ENCODE measurements at regions not wholly inside any gene's neighbourhood (a gene's known extent, or its start where the extent isn't known, plus 50 kb on each side); places are given as distances from the start of the nearest gene placed in this dataset.

- no peaks in the 10 kb centered on the region for H3K9me3 ChIP-seq (ENCODE audit: low read length)
- POLR2A ChIA-PET, result interaction anchor here (0.6 kb wide), 1 partner anchor 148 kb away, joined by 3 read pairs; no protein-coding TSS in a partner anchor
- no peaks in the 10 kb centered on the region for H3K4me1 ChIP-seq (ENCODE audit: insufficient read depth, low read length, poor library complexity, severe bottlenecking)
- CTCF ChIA-PET (ENCODE audit: unreplicated experiment), result no interaction called here
- H3K36me3 ChIP-seq (ENCODE audit: insufficient read depth, low read length), result no peaks in the 10 kb centered on the region
- no peaks in the 10 kb centered on the region for H3K79me2 ChIP-seq (ENCODE audit: insufficient read depth, low read depth, low read length)
- no TSS peak for BruUV-seq (replicated peaks)
- no peak overlapping the region for H3K4me2 ChIP-seq (ENCODE audit: low read length)
- TF ChIP-seq EZH2phosphoT487 (IDR thresholded peaks at IDR 0.05; ENCODE audit: borderline replicate concordance, low read depth, low read length) (no peak), CTCF (conservative IDR thresholded peaks at IDR 0.05; ENCODE audit: low read length) (no peak)
- no peaks in the 10 kb centered on the region for H3K9me2 ChIP-seq (ENCODE audit: insufficient read depth, low read length)
- H3K27ac ChIP-seq (ENCODE audit: low read depth, low read length, poor library complexity, severe bottlenecking), result no peak overlapping the region
- H4K20me1 ChIP-seq (ENCODE audit: insufficient read depth, low read length), result no peaks in the 10 kb centered on the region
- no peak overlapping the region for H2AFZ ChIP-seq (ENCODE audit: low read length)
- DNase-seq (ENCODE audit: low spot score), result no peak
- intact Hi-C loops (cut with micrococcal nuclease; ENCODE audit: unreplicated experiment), result no loop called here
- H3K4me3 ChIP-seq (ENCODE audit: low read depth, low read length, poor library complexity, severe bottlenecking), result no peak overlapping the region
These were observed 167.2 kb upstream of the PDE4B start for GRCh38 chr1:65625528-65625927.

- H3K27ac ChIP-seq (ENCODE audit: low read depth, low read length, poor library complexity, severe bottlenecking), result no peak overlapping the region
- DNase-seq (ENCODE audit: low spot score), result no peak
- H3K9me3 ChIP-seq (ENCODE audit: low read length), result no peaks in the 10 kb centered on the region
- H3K9me2 ChIP-seq (ENCODE audit: insufficient read depth, low read length), result no peaks in the 10 kb centered on the region
- no TSS peak for BruUV-seq (replicated peaks)
- TF ChIP-seq EZH2phosphoT487 (IDR thresholded peaks at IDR 0.05; ENCODE audit: borderline replicate concordance, low read depth, low read length), result no peak
- H3K36me3 ChIP-seq (ENCODE audit: insufficient read depth, low read length), result no peaks in the 10 kb centered on the region
- no peaks in the 10 kb centered on the region for H3K79me2 ChIP-seq (ENCODE audit: insufficient read depth, low read depth, low read length)
- POLR2A ChIA-PET, result interaction anchor here (0.6 kb wide), 1 partner anchor 148 kb away, joined by 3 read pairs; no protein-coding TSS in a partner anchor
- no peak overlapping the region for H3K4me3 ChIP-seq (ENCODE audit: low read depth, low read length, poor library complexity, severe bottlenecking)
- H3K4me2 ChIP-seq (ENCODE audit: low read length), result no peak overlapping the region
- no peaks in the 10 kb centered on the region for H3K4me1 ChIP-seq (ENCODE audit: insufficient read depth, low read length, poor library complexity, severe bottlenecking)
- no peak overlapping the region for H2AFZ ChIP-seq (ENCODE audit: low read length)
- intact Hi-C loops (cut with micrococcal nuclease; ENCODE audit: unreplicated experiment), result no loop called here
- CTCF ChIA-PET (ENCODE audit: unreplicated experiment), result no interaction called here
- no peaks in the 10 kb centered on the region for H4K20me1 ChIP-seq (ENCODE audit: insufficient read depth, low read length)
These were observed 166.7 kb upstream of the PDE4B start for GRCh38 chr1:65626003-65626402.

- H3K4me2 ChIP-seq (ENCODE audit: low read length), result no peak overlapping the region
- H3K9me3 ChIP-seq (ENCODE audit: low read length), result no peaks in the 10 kb centered on the region
- POLR2A ChIA-PET, result no interaction called here
- no peaks in the 10 kb centered on the region for H3K9me2 ChIP-seq (ENCODE audit: insufficient read depth, low read length)
- no peak for DNase-seq (ENCODE audit: low spot score)
- CTCF ChIA-PET (ENCODE audit: unreplicated experiment), result no interaction called here
- TF ChIP-seq EZH2phosphoT487 (IDR thresholded peaks at IDR 0.05; ENCODE audit: borderline replicate concordance, low read depth, low read length), result no peak
- no peak for TF ChIP-seq CTCF (conservative IDR thresholded peaks at IDR 0.05; ENCODE audit: low read length)
- intact Hi-C loops (cut with micrococcal nuclease; ENCODE audit: unreplicated experiment), result no loop called here
- H3K4me3 ChIP-seq (ENCODE audit: low read depth, low read length, poor library complexity, severe bottlenecking), result no peak overlapping the region
- H2AFZ ChIP-seq (ENCODE audit: low read length), result no peak overlapping the region
- no peaks in the 10 kb centered on the region for H3K79me2 ChIP-seq (ENCODE audit: insufficient read depth, low read depth, low read length)
- H4K20me1 ChIP-seq (ENCODE audit: insufficient read depth, low read length), result no peaks in the 10 kb centered on the region
- no TSS peak for BruUV-seq (replicated peaks)
- no peaks in the 10 kb centered on the region for H3K36me3 ChIP-seq (ENCODE audit: insufficient read depth, low read length)
- H3K4me1 ChIP-seq (ENCODE audit: insufficient read depth, low read length, poor library complexity, severe bottlenecking), result no peaks in the 10 kb centered on the region
- no peak overlapping the region for H3K27ac ChIP-seq (ENCODE audit: low read depth, low read length, poor library complexity, severe bottlenecking)
These were observed 162.9 kb upstream of the PDE4B start for GRCh38 chr1:65629788-65630187.
